Brain microvascular endothelial cell (primary cell): ENCODE measurements at regions not wholly inside any gene's neighbourhood (a gene's known extent, or its start where the extent isn't known, plus 50 kb on each side); places are given as distances from the start of the nearest gene placed in this dataset.

Experiments used
- DNase-seq: peaks from one replicate; pipeline ENCODE4 v3.0.0-alpha.2; 2020
- H3K27ac ChIP-seq: fragments of 250-450 bp; sonication (Bioruptor Pico); 2 replicates; pipeline ENCODE4 v1.5.1; 2020; ENCODE audit warnings: mild to moderate bottlenecking, moderate library complexity
- H3K27me3 ChIP-seq: fragments of 250-450 bp; sonication (Bioruptor Pico); replicated peaks from 2 replicates; pipeline ENCODE4 v1.5.1; 2020; ENCODE audit warnings: mild to moderate bottlenecking
- H3K36me3 ChIP-seq: fragments of 250-450 bp; sonication (Bioruptor Pico); replicated peaks from 2 replicates; pipeline ENCODE4 v1.5.1; 2020; ENCODE audit warnings: mild to moderate bottlenecking
- H3K4me3 ChIP-seq: 2 replicates; pipeline ENCODE4 v1.5.1; 2011; ENCODE audit warnings: low read depth, mild to moderate bottlenecking, control low read depth, low read length, moderate library complexity
- in situ Hi-C: cut with HindIII; loops from 2 replicates; pipeline ENCODE4 v1.10.0; 2017; ENCODE audit warnings: low sequenced_read_pairs, low pct_ligation_motif_present
- TF ChIP-seq, protein P1 (sequence below): IDR thresholded peaks from 2 replicates; pipeline ENCODE4 v1.5.1; 2011; ENCODE audit warnings: low read depth, mild to moderate bottlenecking, moderate library complexity, low read length, control low read depth, inconsistent platforms; ENCODE audit errors: missing control alignments

- DNase-seq = no peak
- Histone ChIP-seq H3K27ac (no peak overlapping the region), H3K27me3 (no peaks in the 10 kb centered on the region), H3K4me3 (no peak overlapping the region), H3K36me3 (no peaks in the 10 kb centered on the region)
- TF ChIP-seq, protein P1, sequence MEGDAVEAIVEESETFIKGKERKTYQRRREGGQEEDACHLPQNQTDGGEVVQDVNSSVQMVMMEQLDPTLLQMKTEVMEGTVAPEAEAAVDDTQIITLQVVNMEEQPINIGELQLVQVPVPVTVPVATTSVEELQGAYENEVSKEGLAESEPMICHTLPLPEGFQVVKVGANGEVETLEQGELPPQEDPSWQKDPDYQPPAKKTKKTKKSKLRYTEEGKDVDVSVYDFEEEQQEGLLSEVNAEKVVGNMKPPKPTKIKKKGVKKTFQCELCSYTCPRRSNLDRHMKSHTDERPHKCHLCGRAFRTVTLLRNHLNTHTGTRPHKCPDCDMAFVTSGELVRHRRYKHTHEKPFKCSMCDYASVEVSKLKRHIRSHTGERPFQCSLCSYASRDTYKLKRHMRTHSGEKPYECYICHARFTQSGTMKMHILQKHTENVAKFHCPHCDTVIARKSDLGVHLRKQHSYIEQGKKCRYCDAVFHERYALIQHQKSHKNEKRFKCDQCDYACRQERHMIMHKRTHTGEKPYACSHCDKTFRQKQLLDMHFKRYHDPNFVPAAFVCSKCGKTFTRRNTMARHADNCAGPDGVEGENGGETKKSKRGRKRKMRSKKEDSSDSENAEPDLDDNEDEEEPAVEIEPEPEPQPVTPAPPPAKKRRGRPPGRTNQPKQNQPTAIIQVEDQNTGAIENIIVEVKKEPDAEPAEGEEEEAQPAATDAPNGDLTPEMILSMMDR = no peak
- in situ Hi-C loops = no loop called here
Measured at GRCh38 chr3:29153811-29154210, 127.1 kb upstream of the RBMS3 start.

- in situ Hi-C loops = no loop called here
- Histone ChIP-seq H3K27me3 (no peaks in the 10 kb centered on the region), H3K4me3 (no peak overlapping the region), H3K27ac (no peak overlapping the region), H3K36me3 (no peaks in the 10 kb centered on the region)
- TF ChIP-seq, protein P1 = no peak
- no peak for DNase-seq
Measured at GRCh38 chr3:29156086-29156715, 124.7 kb upstream of the RBMS3 start.

DNA sequence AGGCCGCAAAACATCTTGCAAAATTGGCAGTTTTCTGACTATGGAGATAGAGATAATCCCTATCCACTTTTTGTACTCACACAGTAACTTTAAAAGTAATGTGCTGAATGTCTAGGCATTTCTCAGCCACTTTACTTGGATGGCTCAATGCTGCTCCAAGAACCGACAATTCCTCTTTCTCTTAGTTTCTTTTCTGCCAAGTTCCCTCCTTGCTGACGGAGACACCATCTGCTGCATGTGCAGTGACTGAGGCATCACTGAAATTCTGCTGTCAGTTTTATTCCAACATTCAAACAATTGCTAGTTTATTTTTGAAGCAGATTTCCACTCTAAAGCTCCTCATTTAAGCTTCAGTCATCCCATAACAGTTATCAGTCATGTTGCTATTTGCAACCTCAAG, 116.0 kb upstream of the RBMS3 start:
- TF ChIP-seq, protein P1 = no peak
- in situ Hi-C loops = no loop called here
- Histone ChIP-seq H3K36me3 (no peaks in the 10 kb centered on the region), H3K27me3 (no peaks in the 10 kb centered on the region), H3K27ac (no peak overlapping the region), H3K4me3 (no peak overlapping the region)
- no peak for DNase-seq

- TF ChIP-seq, protein P1 = no peak
- Histone ChIP-seq H3K27me3 (no peaks in the 10 kb centered on the region), H3K4me3 (no peak overlapping the region), H3K36me3 (no peaks in the 10 kb centered on the region), H3K27ac (no peak overlapping the region)
- in situ Hi-C loops = no loop called here
- DNase-seq = no peak
Measured at GRCh38 chr3:29167180-29167579, 113.7 kb upstream of the RBMS3 start.

GRCh38 chr3:29168081-29168480, 112.8 kb upstream of the RBMS3 start:
- Histone ChIP-seq H3K36me3 (no peaks in the 10 kb centered on the region), H3K27me3 (no peaks in the 10 kb centered on the region), H3K4me3 (no peak overlapping the region), H3K27ac (no peak overlapping the region)
- DNase-seq = no peak
- in situ Hi-C loops = no loop called here
- TF ChIP-seq, protein P1 = no peak

DNA sequence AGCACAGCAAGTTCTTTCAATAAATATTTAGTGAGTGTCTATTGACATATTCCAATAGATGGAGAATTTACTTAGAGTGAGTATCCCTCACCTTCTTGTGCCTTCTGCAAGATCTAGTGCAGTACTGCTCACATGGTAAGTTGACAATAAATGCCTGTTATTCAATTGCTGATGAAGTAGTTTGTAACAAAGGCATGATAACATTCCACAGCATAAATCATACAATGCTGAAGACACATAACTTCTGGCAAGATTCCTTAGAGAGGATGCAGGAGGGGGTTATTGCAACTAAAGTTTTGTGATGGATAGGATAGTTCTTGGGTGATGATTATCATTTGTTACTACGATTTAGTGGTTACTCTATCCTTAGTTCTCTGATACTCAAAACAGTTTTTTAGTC, 112.2 kb upstream of the RBMS3 start:
- Histone ChIP-seq H3K36me3 (no peaks in the 10 kb centered on the region), H3K4me3 (no peak overlapping the region), H3K27me3 (no peaks in the 10 kb centered on the region), H3K27ac (no peak overlapping the region)
- DNase-seq = no peak
- in situ Hi-C loops = no loop called here
- TF ChIP-seq, protein P1 = no peak
